ENCODE measurements at regions not wholly inside any gene's neighbourhood (a gene's known extent, or its start where the extent isn't known, plus 50 kb on each side); places are given as distances from the start of the nearest gene placed in this dataset.
"Not testable (repeated sequence)": the region's sequence is repeated elsewhere in the genome, so short reads cannot be mapped to it uniquely, and the experiment has no call there.

- DNase-seq (ENCODE audit: low read depth, low spot score): no peak
- in situ Hi-C loops (cut with HindIII; ENCODE audit: low sequenced_read_pairs): no loop called here
- TF ChIP-seq CTCF (IDR thresholded peaks at IDR 0.05; ENCODE audit: low read depth, low read length): no peak
These were observed 638.9 kb upstream of the LRRTM1 start for GRCh38 chr2:80943487-80943886.

GRCh38 chr2:80942766-80943165, 638.2 kb upstream of the LRRTM1 start:
- H3K4me3 ChIP-seq (ENCODE audit: low read depth, low read length): no peak overlapping the region
- no peak for TF ChIP-seq CTCF (IDR thresholded peaks at IDR 0.05; ENCODE audit: low read depth, low read length)
- no peak for DNase-seq (ENCODE audit: low read depth, low spot score)
- in situ Hi-C loops (cut with HindIII; ENCODE audit: low sequenced_read_pairs): no loop called here

More at GRCh38 chr2:80943487-80943886, 638.9 kb upstream of the LRRTM1 start:
- no peak overlapping the region for H3K4me3 ChIP-seq (ENCODE audit: low read depth, low read length)

- TF ChIP-seq CTCF (IDR thresholded peaks at IDR 0.05; ENCODE audit: low read depth, low read length): no peak
- DNase-seq (ENCODE audit: low read depth, low spot score): no peak
- in situ Hi-C loops (cut with HindIII; ENCODE audit: low sequenced_read_pairs): no loop called here
- H3K4me3 ChIP-seq (ENCODE audit: low read depth, low read length): no peak overlapping the region
These were observed 633.9 kb upstream of the LRRTM1 start for GRCh38 chr2:80938463-80938862.

GRCh38 chr2:80931820-80932219, 627.3 kb upstream of the LRRTM1 start:
- H3K4me3 ChIP-seq (ENCODE audit: low read depth, low read length); DNase-seq (ENCODE audit: low read depth, low spot score); in situ Hi-C loops (cut with HindIII; ENCODE audit: low sequenced_read_pairs): not testable (repeated sequence)

- in situ Hi-C loops (cut with HindIII; ENCODE audit: low sequenced_read_pairs): no loop called here
- no peak for TF ChIP-seq CTCF (IDR thresholded peaks at IDR 0.05; ENCODE audit: low read depth, low read length)
- no peak for DNase-seq (ENCODE audit: low read depth, low spot score)
- no peak overlapping the region for H3K4me3 ChIP-seq (ENCODE audit: low read depth, low read length)
These were observed 626.2 kb upstream of the LRRTM1 start for GRCh38 chr2:80930777-80931176.

GRCh38 chr2:80926168-80926567, 621.6 kb upstream of the LRRTM1 start:
- no peak overlapping the region for H3K4me3 ChIP-seq (ENCODE audit: low read depth, low read length)
- no peak for DNase-seq (ENCODE audit: low read depth, low spot score)
- TF ChIP-seq CTCF (IDR thresholded peaks at IDR 0.05; ENCODE audit: low read depth, low read length): no peak
- in situ Hi-C loops (cut with HindIII; ENCODE audit: low sequenced_read_pairs): no loop called here

- no peak for DNase-seq (ENCODE audit: low read depth, low spot score)
- no peak for TF ChIP-seq CTCF (IDR thresholded peaks at IDR 0.05; ENCODE audit: low read depth, low read length)
- no peak overlapping the region for H3K4me3 ChIP-seq (ENCODE audit: low read depth, low read length)
- in situ Hi-C loops (cut with HindIII; ENCODE audit: low sequenced_read_pairs): no loop called here
These were observed 592.0 kb upstream of the LRRTM1 start for GRCh38 chr2:80896576-80896975.

Measured in astrocyte of the spinal cord (primary cell).